Activated CD8-positive, alpha-beta memory T cell treated with anti-CD3 and anti-CD28 coated beads for 36 hours (primary cell): ENCODE measurements at regions not wholly inside any gene's neighbourhood (a gene's known extent, or its start where the extent isn't known, plus 50 kb on each side); places are given as distances from the start of the nearest gene placed in this dataset.

Experiments
- CTCF ChIA-PET: fragments of 350-600 bp; sonication (Branson Sonifier 250); formaldehyde crosslinking; loops from one replicate; lab custom pipeline; 2021; ENCODE audit warnings: antibody characterized with exemption; lab: Charles Lee
- POLR2A ChIA-PET: fragments of 350-600 bp; sonication (Branson Sonifier 250); formaldehyde crosslinking; loops from one replicate; lab custom pipeline; 2021; ENCODE audit warnings: antibody characterized with exemption; lab: Charles Lee

- ChIA-PET POLR2A (no interaction called here), CTCF (no interaction called here)
These were observed 96.0 kb downstream of the RASGEF1B start for GRCh38 chr4:81375745-81376144.

GRCh38 chr4:81369886-81370285 is 101.8 kb downstream of the RASGEF1B start:
- ChIA-PET CTCF (no interaction called here), POLR2A (no interaction called here)

- POLR2A ChIA-PET = no interaction called here
- CTCF ChIA-PET = no interaction called here
These were observed 104.9 kb downstream of the RASGEF1B start for GRCh38 chr4:81366779-81367178.

- POLR2A ChIA-PET = no interaction called here
- CTCF ChIA-PET = no interaction called here
These were observed 111.0 kb downstream of the RASGEF1B start for GRCh38 chr4:81360737-81361136.

GRCh38 chr4:81359207-81359606 is 112.5 kb downstream of the RASGEF1B start:
- ChIA-PET CTCF (no interaction called here), POLR2A (no interaction called here)

GRCh38 chr4:81358154-81358553 is 113.6 kb downstream of the RASGEF1B start:
- ChIA-PET CTCF (no interaction called here), POLR2A (no interaction called here)

GRCh38 chr4:81356621-81357020 is 115.1 kb downstream of the RASGEF1B start:
- POLR2A ChIA-PET = no interaction called here
- CTCF ChIA-PET = no interaction called here

- CTCF ChIA-PET = interaction anchor here (0.6 to 1.0 kb wide), 2 partner anchors 269 to 930 kb away, joined by 3 read pairs; no protein-coding TSS in a partner anchor
- POLR2A ChIA-PET = no interaction called here
These were observed 116.6 kb downstream of the RASGEF1B start for GRCh38 chr4:81355136-81355535.

GRCh38 chr4:81353861-81354260 is 117.8 kb downstream of the RASGEF1B start:
- POLR2A ChIA-PET = no interaction called here
- CTCF ChIA-PET = interaction anchor here (1.0 kb wide), 2 partner anchors 8 to 11 kb away, joined by 3 read pairs; no protein-coding TSS in a partner anchor

GRCh38 chr4:81352446-81352835 is 119.3 kb downstream of the RASGEF1B start:
- CTCF ChIA-PET = interaction anchor here (1.3 to 1.8 kb wide), 3 partner anchors 17 to 283 kb away, joined by 4 to 5 read pairs (median 4); no protein-coding TSS in a partner anchor
- POLR2A ChIA-PET = no interaction called here

GRCh38 chr4:81351654-81352445 is 119.9 kb downstream of the RASGEF1B start:
- ChIA-PET CTCF (interaction anchor here (0.7 to 1.8 kb wide), 5 partner anchors 16 to 282 kb away, joined by 3 to 5 read pairs (median 4); no protein-coding TSS in a partner anchor), POLR2A (no interaction called here)

- ChIA-PET POLR2A (no interaction called here), CTCF (no interaction called here)
These were observed 121.7 kb downstream of the RASGEF1B start for GRCh38 chr4:81350040-81350439.

GRCh38 chr4:81348778-81349094 is 123.0 kb downstream of the RASGEF1B start:
- ChIA-PET CTCF (no interaction called here), POLR2A (no interaction called here)

- POLR2A ChIA-PET = no interaction called here
- CTCF ChIA-PET = no interaction called here
These were observed 123.5 kb downstream of the RASGEF1B start for GRCh38 chr4:81348086-81348777.

- POLR2A ChIA-PET = no interaction called here
- CTCF ChIA-PET = interaction anchor here (1.1 kb wide), 1 partner anchor 7 kb away, joined by 3 read pairs; no protein-coding TSS in a partner anchor
These were observed 125.0 kb downstream of the RASGEF1B start for GRCh38 chr4:81346719-81347118.

- CTCF ChIA-PET = no interaction called here
- POLR2A ChIA-PET = no interaction called here
These were observed 128.2 kb downstream of the RASGEF1B start for GRCh38 chr4:81343536-81343935.

- POLR2A ChIA-PET = no interaction called here
- CTCF ChIA-PET = no interaction called here
These were observed 128.0 kb upstream of the PRKG2 start for GRCh38 chr4:81343046-81343445.

- CTCF ChIA-PET = no interaction called here
- POLR2A ChIA-PET = no interaction called here
These were observed 122.2 kb upstream of the PRKG2 start for GRCh38 chr4:81337211-81337610.

GRCh38 chr4:81335122-81335912 is 120.3 kb upstream of the PRKG2 start:
- POLR2A ChIA-PET = no interaction called here
- CTCF ChIA-PET = interaction anchor here (1.1 kb wide), 1 partner anchor 16 kb away, joined by 4 read pairs; no protein-coding TSS in a partner anchor

GRCh38 chr4:81330018-81330417 is 115.0 kb upstream of the PRKG2 start:
- ChIA-PET CTCF (no interaction called here), POLR2A (no interaction called here)
